SU-DHL-6 (cell line): ENCODE measurements at regions not wholly inside any gene's neighbourhood (a gene's known extent, or its start where the extent isn't known, plus 50 kb on each side); places are given as distances from the start of the nearest gene placed in this dataset.
"Not testable (repeated sequence)": the region's sequence is repeated elsewhere in the genome, so short reads cannot be mapped to it uniquely, and the experiment has no call there.

ENCODE experiments used
- H2AFZ ChIP-seq: fragments of 200-600 bp; sonication (generic); 2 replicates; pipeline ENCODE4 v1.6.1; 2014; ENCODE audit warnings: low read depth, mild to moderate bottlenecking, moderate library complexity, mixed read lengths, antibody characterized with exemption, low read length; ENCODE audit not compliant: severe bottlenecking
- H3F3A ChIP-seq: fragments of 200-600 bp; shearing (Covaris generic); 2 replicates; pipeline ENCODE4 v1.6.0; 2016; ENCODE audit warnings: antibody characterized with exemption, mild to moderate bottlenecking; ENCODE audit not compliant: insufficient read depth
- H3K27ac ChIP-seq: fragments of 200-600 bp; sonication (generic); 2 replicates; pipeline ENCODE4 v1.5.1; 2016; ENCODE audit warnings: low read depth, mild to moderate bottlenecking, low read length, moderate library complexity, mixed read lengths
- H3K27me3 ChIP-seq: fragments of 200-600 bp; sonication (generic), shearing (Covaris generic); 2 replicates; pipeline ENCODE4 v1.6.0; 2014; ENCODE audit warnings: mild to moderate bottlenecking, low read length
- H3K36me3 ChIP-seq: fragments of 200-600 bp; sonication (generic); 2 replicates; pipeline ENCODE4 v1.6.1; 2014; ENCODE audit warnings: mild to moderate bottlenecking, low read length, mixed read lengths
- H3K4me2 ChIP-seq: fragments of 300-600, 200-600 bp; shearing (Covaris generic), sonication (generic); 2 replicates; pipeline ENCODE4 v1.6.0; 2014; ENCODE audit warnings: low read length, low read depth, mild to moderate bottlenecking; ENCODE audit not compliant: poor library complexity, severe bottlenecking
- H3K4me3 ChIP-seq: fragments of 200-600 bp; sonication (generic); 2 replicates; pipeline ENCODE4 v1.5.1; 2014; ENCODE audit warnings: antibody characterized with exemption, low read length, mild to moderate bottlenecking, mixed read lengths; ENCODE audit not compliant: insufficient read depth, poor library complexity, severe bottlenecking
- H3K79me2 ChIP-seq: fragments of 200-600 bp; sonication (generic); 2 replicates; pipeline ENCODE4 v1.6.1; 2014; ENCODE audit warnings: mild to moderate bottlenecking, low read length, moderate library complexity; ENCODE audit not compliant: insufficient read depth
- H3K9ac ChIP-seq: fragments of 200-600 bp; sonication (generic); 2 replicates; pipeline ENCODE4 v1.7.0; 2014; ENCODE audit warnings: mild to moderate bottlenecking, low read length
- H3K9me2 ChIP-seq: fragments of 200-600 bp; sonication (generic); replicated peaks from 2 replicates; pipeline ENCODE4 v1.6.1; 2014; ENCODE audit warnings: low read length; ENCODE audit not compliant: insufficient read depth
- H3K9me3 ChIP-seq: fragments of 200-600 bp; sonication (generic); 2 replicates; pipeline ENCODE4 v1.6.1; 2014; ENCODE audit warnings: low read length, mixed read lengths; ENCODE audit not compliant: insufficient read depth
- H4K20me1 ChIP-seq: fragments of 200-600 bp; sonication (generic); 2 replicates; pipeline ENCODE4 v1.6.1; 2014; ENCODE audit warnings: low read depth, mild to moderate bottlenecking, antibody characterized with exemption, low read length, moderate library complexity, mixed read lengths
- EZH2phosphoT487 ChIP-seq: fragments of 200-600 bp; sonication (generic), shearing (Covaris generic); conservative IDR thresholded peaks from 2 replicates; pipeline ENCODE4 v1.6.1; 2018; ENCODE audit warnings: mild to moderate bottlenecking, antibody characterized with exemption, low read length, moderate library complexity, mixed read lengths
- TF ChIP-seq, protein P1 (sequence below): fragments of 200-600 bp; sonication (generic); IDR thresholded peaks from one replicate; pipeline ENCODE4 v1.5.1; 2017; ENCODE audit warnings: antibody characterized with exemption, mild to moderate bottlenecking, low read length, moderate library complexity; ENCODE audit not compliant: insufficient read depth, poor library complexity, severe bottlenecking

DNA sequence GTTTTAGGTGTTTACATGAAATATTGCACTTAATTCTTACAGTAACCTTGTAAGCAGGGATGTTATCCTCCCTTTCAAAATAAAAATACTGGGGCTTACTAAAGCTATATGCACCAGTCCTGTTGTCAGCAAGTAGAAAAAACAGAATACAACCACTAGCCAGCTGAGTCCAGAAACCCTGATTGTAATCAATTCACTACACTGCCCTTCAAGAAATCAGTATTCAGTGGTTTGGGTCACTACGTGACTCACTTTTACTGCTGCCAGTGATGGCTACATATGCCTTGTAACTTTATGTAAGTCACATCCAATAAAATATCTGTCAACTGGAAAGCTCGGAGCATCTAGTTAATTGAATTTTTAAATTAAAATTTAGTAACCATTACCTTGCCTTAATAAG lies 376.3 kb upstream of the DEPDC1 start:
- Histone ChIP-seq H3K27ac (no peak overlapping the region), H4K20me1 (no peaks in the 10 kb centered on the region), H3K4me2 (no peak overlapping the region), H3K79me2 (no peaks in the 10 kb centered on the region), H3K9me3 (no peaks in the 10 kb centered on the region), H3F3A (no peaks in the 10 kb centered on the region), H3K4me3 (no peak overlapping the region), H3K36me3 (no peaks in the 10 kb centered on the region), H3K9ac (no peak overlapping the region), H2AFZ (no peak overlapping the region), H3K9me2 (no peaks in the 10 kb centered on the region), H3K27me3 (no peaks in the 10 kb centered on the region)
- no peak for TF ChIP-seq EZH2phosphoT487
- TF ChIP-seq, protein P1, sequence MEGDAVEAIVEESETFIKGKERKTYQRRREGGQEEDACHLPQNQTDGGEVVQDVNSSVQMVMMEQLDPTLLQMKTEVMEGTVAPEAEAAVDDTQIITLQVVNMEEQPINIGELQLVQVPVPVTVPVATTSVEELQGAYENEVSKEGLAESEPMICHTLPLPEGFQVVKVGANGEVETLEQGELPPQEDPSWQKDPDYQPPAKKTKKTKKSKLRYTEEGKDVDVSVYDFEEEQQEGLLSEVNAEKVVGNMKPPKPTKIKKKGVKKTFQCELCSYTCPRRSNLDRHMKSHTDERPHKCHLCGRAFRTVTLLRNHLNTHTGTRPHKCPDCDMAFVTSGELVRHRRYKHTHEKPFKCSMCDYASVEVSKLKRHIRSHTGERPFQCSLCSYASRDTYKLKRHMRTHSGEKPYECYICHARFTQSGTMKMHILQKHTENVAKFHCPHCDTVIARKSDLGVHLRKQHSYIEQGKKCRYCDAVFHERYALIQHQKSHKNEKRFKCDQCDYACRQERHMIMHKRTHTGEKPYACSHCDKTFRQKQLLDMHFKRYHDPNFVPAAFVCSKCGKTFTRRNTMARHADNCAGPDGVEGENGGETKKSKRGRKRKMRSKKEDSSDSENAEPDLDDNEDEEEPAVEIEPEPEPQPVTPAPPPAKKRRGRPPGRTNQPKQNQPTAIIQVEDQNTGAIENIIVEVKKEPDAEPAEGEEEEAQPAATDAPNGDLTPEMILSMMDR, result no peak

DNA sequence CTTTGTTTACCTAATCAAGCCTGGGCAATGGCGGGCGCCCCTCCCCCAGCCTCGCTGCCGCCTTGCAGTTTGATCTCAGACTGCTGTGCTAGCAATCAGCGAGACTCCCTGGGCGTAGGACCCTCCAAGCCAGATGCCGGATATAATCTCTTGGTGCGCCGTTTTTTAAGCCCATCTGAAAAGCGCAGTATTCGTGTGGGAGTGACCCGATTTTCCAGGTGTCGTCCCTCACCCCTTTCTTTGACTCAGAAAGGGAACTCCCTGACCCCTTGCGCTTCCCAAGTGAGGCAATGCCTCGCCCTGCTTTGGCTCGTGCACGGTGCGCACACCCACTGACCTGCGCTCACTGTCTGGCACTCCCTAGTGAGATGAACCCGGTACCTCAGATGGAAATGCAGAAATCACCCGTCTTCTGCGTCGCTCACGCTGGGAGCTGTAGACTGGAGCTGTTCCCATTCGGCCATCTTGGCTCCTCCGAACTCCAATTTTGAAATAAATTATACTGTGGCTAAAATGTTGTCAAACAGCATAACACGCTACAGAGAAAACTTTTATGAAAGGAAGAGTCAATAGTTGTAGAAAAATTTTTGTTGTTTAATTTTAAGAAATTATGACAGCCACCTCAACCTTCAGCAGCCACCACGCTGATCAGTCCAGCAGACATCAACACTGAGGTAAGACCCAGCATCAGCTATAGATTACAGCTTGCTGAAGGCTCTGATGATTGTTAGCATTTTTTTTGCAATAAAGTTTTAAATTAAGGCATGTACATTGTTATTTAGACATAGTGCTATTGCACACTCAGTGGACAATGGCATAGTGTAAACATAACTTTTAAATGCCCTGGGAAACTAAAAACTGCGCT lies 384.7 kb upstream of the DEPDC1 start:
- H3F3A ChIP-seq, H3K4me3 ChIP-seq, H3K79me2 ChIP-seq, H3K9ac ChIP-seq, H3K4me2 ChIP-seq, H2AFZ ChIP-seq, H3K9me3 ChIP-seq, H3K27ac ChIP-seq, H3K9me2 ChIP-seq, H4K20me1 ChIP-seq, H3K36me3 ChIP-seq, H3K27me3 ChIP-seq: not testable (repeated sequence)

DNA sequence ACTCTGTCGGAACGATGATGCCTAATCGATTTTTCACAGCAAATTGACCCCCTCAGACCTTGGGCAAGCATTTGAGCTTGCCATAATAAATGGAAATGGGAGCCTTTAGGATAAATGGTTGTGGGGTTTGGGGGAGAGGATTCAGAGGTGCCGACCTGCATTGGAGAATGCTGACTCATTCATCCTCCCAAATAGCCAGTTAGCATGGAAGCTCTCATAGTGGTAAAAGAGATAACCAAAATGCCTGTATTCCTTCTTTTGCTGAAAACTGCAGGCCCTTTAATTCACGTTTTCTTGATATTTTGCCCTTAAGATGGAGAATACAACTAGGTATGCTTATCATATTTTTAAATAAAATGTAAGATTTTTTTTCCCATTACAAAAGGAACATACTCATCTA lies 392.6 kb upstream of the DEPDC1 start:
- Histone ChIP-seq H3K4me3 (no peak overlapping the region), H4K20me1 (no peaks in the 10 kb centered on the region), H3K27ac (no peak overlapping the region), H3F3A (no peaks in the 10 kb centered on the region), H3K9me3 (no peaks in the 10 kb centered on the region), H3K36me3 (no peaks in the 10 kb centered on the region), H3K9ac (no peak overlapping the region), H2AFZ (no peak overlapping the region), H3K4me2 (no peak overlapping the region), H3K9me2 (no peaks in the 10 kb centered on the region), H3K79me2 (no peaks in the 10 kb centered on the region), H3K27me3 (no peaks in the 10 kb centered on the region)
- TF ChIP-seq EZH2phosphoT487, result no peak
- TF ChIP-seq, protein P1, result no peak

DNA sequence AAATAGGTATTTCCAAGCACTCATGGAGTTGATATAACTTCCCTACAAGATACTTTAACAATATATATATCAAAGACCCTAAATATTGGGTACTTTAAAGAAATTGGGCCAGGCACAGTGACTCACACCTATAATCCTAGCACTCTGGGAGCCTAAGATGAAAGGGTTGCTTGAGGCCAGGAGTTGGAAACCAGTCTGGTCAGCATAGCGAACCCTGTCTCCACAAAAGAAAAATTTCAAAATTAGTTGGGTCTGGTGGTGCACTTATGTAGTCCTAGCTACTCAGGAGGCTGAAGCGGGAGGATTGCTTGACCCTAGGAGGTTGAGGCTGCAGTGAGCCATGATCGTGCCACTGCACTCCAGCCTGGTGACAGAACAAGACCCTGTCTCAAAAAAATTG lies 393.9 kb upstream of the DEPDC1 start:
- no peak overlapping the region for H3K9ac ChIP-seq
- TF ChIP-seq EZH2phosphoT487, result no peak
- TF ChIP-seq, protein P1, result no peak
- H3K27me3 ChIP-seq, result no peaks in the 10 kb centered on the region
- no peaks in the 10 kb centered on the region for H3F3A ChIP-seq
- H3K79me2 ChIP-seq, result no peaks in the 10 kb centered on the region
- no peak overlapping the region for H2AFZ ChIP-seq
- no peak overlapping the region for H3K4me2 ChIP-seq
- H3K9me3 ChIP-seq, result no peaks in the 10 kb centered on the region
- H3K36me3 ChIP-seq, result no peaks in the 10 kb centered on the region
- no peak overlapping the region for H3K4me3 ChIP-seq
- no peak overlapping the region for H3K27ac ChIP-seq
- H4K20me1 ChIP-seq, result no peaks in the 10 kb centered on the region
- no peaks in the 10 kb centered on the region for H3K9me2 ChIP-seq
